SK-N-SH (cell line): ENCODE measurements at regions not wholly inside any gene's neighbourhood (a gene's known extent, or its start where the extent isn't known, plus 50 kb on each side); places are given as distances from the start of the nearest gene placed in this dataset.

ENCODE experiments used
- EP300 ChIP-seq, 2 experiments: IDR thresholded peaks; 2 replicates each; pipeline versions ENCODE4 v1.4.0 to v1.6.1; 2012; ENCODE audit warnings: borderline replicate concordance in 1 of 2, low read depth in 1 of 2, low read length in 1 of 2
- MEF2A ChIP-seq: IDR thresholded peaks from 2 replicates; pipeline ENCODE4 v1.4.0; 2012; ENCODE audit warnings: low read depth, borderline replicate concordance
- SIN3A ChIP-seq: IDR thresholded peaks from 2 replicates; pipeline ENCODE4 v1.6.1; 2012; ENCODE audit warnings: low read depth, mild to moderate bottlenecking, low read length, moderate library complexity, borderline replicate concordance
- TF ChIP-seq, protein P1 (sequence below): fragments of 150-350 bp; IDR thresholded peaks from 2 replicates; pipeline ENCODE4 v1.6.1; 2017; ENCODE audit warnings: antibody characterized with exemption, low read length, low read depth, borderline replicate concordance
- TF ChIP-seq, protein P2 (sequence below): fragments of 200-600 bp; sonication (generic); IDR thresholded peaks from 2 replicates; pipeline ENCODE4 v1.6.1; 2017; ENCODE audit warnings: antibody characterized with exemption, mild to moderate bottlenecking, moderate library complexity
- TF ChIP-seq, protein P3 (sequence below): fragments of 150-350 bp; IDR thresholded peaks from 2 replicates; pipeline ENCODE4 v1.6.1; 2016; ENCODE audit warnings: mild to moderate bottlenecking, low read depth, low read length
- TF ChIP-seq, protein P4 (sequence below): IDR thresholded peaks from 2 replicates; pipeline ENCODE4 v1.4.0; 2012; ENCODE audit warnings: low read depth

DNA sequence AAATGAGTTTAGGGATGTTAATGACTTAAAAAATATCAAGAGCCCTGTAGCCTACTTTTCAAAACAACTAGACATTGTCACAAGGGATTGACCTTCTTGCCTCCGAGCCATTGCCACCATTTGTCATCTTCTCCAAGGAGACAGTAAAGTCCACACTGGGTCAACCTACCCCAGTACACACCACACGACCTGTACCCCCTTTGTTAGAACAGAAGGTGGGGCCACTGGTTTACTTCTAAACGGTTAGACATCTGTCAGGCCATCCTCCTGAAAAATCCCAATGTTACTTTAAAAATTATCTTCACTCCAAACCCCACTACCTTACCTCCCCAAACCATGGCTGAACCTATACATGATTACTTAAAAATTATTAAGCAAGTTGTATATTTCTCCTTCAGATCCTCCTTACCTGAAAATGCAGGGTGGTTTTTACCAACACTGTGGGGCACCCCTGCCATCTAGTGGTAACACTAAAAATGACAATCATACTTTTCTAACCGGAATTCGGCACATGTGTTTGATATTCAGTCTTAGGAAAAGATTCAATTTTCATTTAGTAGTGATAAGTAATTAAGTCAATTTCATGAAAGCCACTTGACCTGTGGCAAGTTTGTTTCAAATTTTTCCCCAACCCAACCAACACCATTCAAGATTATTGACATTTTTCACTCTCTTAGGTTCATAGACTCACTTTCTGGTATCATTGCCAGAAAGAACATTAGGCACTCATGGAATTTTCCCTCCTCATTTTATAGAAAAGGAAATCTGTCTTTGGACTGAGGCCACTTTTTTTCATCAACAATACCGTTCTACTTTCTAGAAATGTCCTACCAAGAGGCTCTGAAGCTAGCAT lies 265.3 kb upstream of the PKDCC start:
- no peak for TF ChIP-seq SIN3A
- no peak for TF ChIP-seq EP300 (IDR thresholded peaks at IDR 0.05; ENCODE audit: borderline replicate concordance in 1 of 2, low read depth in 1 of 2, low read length in 1 of 2)
- no peak for TF ChIP-seq MEF2A
- TF ChIP-seq, protein P1, sequence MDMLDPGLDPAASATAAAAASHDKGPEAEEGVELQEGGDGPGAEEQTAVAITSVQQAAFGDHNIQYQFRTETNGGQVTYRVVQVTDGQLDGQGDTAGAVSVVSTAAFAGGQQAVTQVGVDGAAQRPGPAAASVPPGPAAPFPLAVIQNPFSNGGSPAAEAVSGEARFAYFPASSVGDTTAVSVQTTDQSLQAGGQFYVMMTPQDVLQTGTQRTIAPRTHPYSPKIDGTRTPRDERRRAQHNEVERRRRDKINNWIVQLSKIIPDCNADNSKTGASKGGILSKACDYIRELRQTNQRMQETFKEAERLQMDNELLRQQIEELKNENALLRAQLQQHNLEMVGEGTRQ = no peak
- TF ChIP-seq, protein P2, sequence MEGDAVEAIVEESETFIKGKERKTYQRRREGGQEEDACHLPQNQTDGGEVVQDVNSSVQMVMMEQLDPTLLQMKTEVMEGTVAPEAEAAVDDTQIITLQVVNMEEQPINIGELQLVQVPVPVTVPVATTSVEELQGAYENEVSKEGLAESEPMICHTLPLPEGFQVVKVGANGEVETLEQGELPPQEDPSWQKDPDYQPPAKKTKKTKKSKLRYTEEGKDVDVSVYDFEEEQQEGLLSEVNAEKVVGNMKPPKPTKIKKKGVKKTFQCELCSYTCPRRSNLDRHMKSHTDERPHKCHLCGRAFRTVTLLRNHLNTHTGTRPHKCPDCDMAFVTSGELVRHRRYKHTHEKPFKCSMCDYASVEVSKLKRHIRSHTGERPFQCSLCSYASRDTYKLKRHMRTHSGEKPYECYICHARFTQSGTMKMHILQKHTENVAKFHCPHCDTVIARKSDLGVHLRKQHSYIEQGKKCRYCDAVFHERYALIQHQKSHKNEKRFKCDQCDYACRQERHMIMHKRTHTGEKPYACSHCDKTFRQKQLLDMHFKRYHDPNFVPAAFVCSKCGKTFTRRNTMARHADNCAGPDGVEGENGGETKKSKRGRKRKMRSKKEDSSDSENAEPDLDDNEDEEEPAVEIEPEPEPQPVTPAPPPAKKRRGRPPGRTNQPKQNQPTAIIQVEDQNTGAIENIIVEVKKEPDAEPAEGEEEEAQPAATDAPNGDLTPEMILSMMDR = peak; percentile 98
- TF ChIP-seq, protein P3, sequence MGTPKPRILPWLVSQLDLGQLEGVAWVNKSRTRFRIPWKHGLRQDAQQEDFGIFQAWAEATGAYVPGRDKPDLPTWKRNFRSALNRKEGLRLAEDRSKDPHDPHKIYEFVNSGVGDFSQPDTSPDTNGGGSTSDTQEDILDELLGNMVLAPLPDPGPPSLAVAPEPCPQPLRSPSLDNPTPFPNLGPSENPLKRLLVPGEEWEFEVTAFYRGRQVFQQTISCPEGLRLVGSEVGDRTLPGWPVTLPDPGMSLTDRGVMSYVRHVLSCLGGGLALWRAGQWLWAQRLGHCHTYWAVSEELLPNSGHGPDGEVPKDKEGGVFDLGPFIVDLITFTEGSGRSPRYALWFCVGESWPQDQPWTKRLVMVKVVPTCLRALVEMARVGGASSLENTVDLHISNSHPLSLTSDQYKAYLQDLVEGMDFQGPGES = no peak
- TF ChIP-seq, protein P4, sequence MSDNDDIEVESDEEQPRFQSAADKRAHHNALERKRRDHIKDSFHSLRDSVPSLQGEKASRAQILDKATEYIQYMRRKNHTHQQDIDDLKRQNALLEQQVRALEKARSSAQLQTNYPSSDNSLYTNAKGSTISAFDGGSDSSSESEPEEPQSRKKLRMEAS = no peak
